Kasumi-1 (cell line): ENCODE measurements at regions not wholly inside any gene's neighbourhood (a gene's known extent, or its start where the extent isn't known, plus 50 kb on each side); places are given as distances from the start of the nearest gene placed in this dataset.
"Not testable (repeated sequence)": the region's sequence is repeated elsewhere in the genome, so short reads cannot be mapped to it uniquely, and the experiment has no call there.

ENCODE experiments used
- DNase-seq, 2 experiments: peaks; one replicate each; lab custom pipeline; 2025; lab: John Stamatoyannopoulos, UW

DNA sequence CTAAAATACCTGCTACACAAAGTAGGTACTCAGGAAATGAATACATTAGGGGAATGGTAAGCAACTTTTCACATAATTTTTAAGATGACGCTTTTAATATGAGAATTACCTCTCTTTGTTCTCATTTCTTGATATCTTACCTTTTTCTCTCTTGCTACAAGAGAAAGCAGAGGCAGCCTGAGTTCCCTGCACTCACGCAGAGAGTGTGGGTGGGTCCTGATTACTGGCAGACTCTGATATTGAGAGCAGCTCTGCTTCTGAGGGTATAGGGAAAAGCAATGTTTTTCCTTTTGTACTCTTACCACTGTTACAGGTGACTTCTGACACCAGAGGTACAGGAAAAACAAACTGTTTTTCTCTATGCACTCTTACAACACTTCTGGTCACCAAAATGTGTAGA, 420.2 kb upstream of the TMTC1 start:
- no peak for DNase-seq

DNA sequence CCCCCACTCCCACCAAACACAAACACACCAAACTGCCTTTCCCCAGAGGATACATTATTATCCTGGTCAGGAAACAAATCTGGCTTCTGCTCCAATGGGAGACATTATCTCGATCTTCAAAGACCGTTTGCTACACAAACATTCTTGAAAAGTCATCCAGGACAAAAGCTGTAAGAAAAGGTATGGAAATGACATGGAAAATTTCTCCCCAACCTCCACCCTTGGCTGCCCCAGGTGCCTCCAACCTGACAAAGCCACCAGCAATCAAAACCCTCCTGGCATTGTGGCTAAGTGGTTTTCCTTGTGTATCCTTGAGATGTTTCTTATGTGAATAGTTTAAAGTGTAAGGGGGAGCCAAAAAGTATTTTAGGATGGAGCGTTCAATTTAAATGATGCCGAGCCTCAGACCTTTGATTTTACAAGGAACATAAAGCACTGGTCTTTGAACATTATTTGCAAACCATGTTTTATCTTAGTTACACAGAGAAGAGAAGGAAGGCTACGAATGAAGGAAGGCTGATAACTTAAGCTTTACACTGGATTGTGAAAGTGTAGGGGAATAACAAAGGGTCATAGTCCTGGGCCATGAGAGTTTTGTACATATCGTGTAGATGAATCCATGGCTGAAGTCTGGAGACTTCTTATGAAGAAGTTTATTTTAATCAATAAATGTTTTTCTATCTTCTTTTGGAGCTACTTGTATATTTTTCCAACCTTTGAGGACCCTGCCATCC, 418.9 kb upstream of the TMTC1 start:
- DNase-seq: no peak

DNA sequence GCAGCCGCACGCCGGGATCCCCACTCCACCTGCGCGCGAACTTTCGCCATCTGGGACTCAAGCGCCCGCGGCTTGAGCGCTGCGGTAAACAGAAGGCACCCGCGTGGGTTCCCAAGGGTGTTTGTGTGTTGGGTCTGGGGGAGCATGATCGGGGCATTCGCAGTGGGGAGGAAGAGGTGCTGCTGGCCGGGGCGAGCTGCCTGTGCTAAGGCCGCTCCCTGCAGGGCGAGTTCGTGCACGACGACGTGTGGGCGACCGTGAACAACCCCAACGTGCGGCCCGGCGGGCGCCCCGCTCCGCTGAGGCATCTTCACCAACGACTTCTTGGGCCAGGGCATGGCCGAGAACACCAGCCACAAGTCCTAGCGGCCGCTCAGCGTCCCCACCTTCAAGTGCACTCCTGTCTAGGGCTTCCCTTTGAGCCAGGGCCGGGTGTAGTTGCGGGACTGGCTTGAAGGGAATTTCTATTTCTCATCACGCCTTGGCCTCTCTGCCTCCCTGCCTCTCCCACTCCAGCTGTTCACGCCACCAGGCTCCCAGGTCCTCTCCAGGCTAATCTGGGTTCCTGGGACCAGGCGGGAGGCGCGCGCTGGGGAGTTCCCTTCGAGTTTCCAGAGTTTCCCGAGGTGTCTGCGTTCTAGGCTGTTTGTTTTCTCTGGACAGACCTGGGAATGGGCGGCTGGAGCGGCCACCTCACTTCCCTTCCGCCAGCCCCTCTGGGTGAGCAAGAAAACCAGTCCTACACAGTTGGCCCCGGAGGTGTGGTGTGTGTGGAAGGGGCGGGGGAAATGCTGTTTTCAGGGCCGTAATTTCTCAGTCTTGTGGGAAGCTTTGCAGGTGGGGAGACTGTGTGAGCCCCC, 417.8 kb upstream of the TMTC1 start:
- DNase-seq: no peak

DNA sequence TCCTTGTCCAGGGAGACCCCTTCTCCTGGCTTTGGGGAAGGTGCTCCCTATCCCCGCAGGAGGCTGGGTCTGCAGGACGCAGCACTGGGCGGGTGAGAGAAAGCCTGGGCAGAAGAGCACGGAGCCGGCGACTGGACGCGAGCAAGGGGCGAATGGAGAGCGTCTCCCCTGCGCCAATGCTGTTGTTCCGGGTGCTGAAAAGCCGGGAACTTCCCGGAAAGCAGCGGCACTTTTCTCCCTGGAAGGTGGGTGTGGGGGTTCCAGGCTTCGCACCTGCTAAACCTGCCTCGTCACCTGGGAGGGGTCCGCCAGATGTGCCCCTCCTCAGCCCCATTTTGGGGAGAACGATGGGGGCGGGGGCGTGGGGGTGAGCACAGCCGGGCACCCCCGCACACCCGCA, 417.1 kb upstream of the TMTC1 start:
- DNase-seq: no peak

DNA sequence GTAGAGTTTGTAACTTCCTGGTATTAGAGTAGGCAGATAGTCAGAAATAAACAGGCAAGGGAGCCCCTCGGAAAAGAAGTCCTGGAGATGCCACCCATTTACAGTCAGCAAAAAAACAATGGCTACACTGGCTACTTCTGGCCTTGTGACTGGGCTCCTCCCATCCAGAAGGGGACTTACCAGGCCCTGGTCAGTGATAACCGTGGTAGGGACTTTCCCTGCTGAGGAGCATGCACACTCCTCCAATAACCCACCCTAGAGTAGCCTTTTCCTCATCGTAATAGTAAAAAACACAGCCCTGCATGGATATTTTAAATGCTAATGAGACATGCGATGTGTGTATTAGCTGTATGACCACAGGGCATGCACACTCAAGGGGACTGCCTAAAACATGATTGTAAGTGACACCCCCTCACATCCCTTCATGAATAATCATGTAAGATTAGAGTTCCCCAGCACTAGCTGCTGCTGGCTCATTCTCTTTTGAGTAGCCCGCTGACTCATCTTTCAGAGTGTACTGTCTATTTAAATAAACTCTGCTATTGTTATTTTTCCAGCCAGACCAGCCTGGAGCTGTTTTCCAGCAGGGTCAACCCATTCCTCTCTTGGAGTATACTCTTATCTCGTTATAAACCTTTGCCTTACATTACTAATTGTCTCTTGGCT, 413.8 kb upstream of the TMTC1 start:
- DNase-seq: no peak

DNA sequence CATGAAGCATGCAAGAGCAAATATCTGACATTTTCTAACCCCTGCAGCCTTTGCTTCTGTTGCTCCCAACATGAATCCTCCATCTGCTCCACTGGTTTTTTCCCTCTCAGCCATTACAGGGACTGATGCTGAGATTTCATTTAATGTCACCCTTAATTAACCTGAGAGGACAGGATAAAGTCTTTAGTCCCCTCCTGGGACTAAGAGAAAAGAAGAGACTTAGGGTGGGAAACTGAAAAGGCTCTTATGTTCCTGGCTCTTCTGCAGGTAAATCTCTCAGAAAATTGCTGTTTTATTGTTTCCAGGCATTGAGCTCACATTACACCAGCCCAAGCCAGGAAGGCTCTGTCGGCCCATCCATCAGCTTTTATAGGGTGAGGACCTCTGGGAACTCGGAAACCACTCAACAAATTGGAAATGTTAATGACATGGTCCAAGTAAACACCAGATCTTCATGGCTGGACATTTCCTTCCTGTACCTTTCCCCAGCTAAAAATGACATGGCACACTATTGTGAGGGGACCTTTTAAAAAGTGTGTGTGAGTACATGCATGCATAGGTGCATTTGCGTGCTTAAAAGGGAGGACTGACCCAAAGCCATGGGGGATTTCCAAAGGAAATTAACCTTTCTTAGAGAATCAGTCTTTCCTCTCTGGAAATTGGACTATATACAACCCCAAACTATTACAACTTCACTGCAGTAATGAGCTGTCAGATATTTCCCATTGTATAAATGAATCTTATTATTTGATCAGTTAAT, 408.1 kb upstream of the TMTC1 start:
- no peak for DNase-seq

DNA sequence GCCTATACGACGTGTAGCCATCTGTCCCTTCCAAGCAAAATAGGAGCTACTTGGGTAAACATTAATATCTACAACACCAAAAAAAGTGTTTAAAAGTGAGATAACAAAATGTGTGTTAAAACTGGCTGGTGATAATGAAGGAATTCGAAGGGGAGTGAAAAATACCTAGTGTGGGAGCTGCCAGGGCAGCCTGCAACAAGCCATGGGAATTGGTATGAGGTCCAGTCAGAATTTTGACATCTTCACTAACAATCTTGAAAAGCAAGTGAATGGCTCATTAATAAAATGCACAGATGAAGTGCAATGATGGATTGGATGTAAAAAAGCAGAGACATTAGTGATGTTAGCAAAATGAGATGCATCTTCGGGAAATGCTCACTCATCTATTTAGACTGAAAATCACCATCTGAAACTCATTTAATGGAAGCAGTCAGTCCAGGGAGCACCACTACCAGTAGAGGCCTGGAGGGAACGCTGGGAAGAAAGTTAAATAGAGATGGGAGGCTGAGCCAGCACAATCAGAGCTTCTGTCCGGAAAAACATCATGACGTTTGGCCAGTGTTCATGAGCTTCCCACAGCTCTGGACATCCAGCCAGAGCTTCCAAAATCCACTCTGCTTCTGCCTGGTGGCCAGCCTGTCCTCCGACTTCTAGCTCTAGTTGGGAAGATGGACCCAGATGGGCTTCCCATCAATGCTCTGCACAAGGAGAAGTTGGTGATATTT, 405.0 kb upstream of the TMTC1 start:
- DNase-seq: no peak

DNA sequence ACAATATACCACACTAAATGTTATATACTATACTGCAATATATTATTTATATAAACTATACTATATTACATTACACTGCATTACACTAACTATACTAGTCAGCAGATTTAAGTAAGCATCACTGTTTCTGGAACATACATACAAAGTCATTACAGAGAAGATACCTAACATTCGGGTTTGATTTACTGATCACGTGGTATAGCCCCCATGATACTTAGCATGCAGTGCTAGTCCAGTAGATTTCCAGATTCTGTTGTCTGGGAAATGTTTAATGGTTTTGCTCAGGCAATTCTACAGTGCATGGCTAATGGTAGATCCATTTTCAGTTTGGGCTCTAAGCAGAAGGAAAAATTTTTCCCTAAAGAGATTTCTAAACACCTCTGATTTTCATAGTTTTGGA, 403.7 kb upstream of the TMTC1 start:
- DNase-seq: no peak

DNA sequence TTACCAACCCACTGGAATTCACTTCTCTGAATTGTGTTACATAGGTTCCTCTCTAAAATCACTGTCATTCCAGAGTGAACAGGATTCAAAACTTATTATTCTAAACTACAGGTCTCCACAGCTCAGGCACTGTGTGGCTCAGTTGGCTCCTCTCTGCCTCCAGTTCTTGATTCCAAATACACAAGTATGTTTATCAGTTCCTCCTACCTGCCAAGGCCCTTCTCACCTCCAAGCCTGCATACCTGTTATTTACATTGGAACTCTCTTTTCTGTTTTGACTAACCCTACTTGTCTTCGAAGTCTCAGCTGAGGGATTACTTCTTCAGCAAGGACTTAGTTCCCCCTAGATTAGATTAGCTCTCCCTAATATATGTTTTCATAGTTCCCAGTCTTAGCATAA, 397.6 kb upstream of the TMTC1 start:
- DNase-seq: no peak

DNA sequence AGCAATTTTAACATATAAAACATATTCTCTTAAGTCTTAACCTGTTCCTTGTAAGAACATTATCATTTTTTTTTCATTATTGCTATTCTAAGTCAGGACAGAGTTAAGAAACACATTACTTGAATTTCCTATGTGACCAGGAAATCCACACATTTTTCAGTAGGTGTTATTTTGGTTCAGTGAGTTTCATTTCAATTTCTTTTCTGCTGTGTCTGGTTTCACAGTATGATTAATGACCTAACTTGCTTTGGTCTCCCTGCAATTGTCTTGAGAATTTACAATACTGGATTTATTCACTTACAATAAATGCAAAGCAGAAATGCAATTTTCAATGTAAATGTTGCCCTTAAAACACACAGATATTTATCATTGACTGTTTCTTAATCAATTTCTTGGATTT, 396.9 kb upstream of the TMTC1 start:
- no peak for DNase-seq

DNA sequence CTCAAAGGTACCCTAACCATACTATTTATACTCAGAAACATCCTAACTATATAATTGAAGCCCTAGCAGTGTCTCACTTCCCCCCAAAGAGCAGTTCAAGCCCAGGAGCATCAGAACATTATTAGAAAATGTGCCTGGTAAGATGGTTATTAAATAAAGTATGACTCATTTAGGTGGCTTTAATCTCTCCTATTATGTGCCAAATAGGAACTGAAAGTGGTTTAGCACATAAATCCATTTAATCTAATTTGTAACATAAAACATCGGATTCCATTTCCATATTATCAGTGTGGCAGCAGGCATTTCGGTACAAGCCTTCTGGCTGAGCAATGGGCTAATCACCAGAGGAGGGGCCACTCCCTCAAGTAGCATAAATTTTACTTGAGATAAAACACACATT, 395.2 kb upstream of the TMTC1 start:
- DNase-seq: no peak

DNA sequence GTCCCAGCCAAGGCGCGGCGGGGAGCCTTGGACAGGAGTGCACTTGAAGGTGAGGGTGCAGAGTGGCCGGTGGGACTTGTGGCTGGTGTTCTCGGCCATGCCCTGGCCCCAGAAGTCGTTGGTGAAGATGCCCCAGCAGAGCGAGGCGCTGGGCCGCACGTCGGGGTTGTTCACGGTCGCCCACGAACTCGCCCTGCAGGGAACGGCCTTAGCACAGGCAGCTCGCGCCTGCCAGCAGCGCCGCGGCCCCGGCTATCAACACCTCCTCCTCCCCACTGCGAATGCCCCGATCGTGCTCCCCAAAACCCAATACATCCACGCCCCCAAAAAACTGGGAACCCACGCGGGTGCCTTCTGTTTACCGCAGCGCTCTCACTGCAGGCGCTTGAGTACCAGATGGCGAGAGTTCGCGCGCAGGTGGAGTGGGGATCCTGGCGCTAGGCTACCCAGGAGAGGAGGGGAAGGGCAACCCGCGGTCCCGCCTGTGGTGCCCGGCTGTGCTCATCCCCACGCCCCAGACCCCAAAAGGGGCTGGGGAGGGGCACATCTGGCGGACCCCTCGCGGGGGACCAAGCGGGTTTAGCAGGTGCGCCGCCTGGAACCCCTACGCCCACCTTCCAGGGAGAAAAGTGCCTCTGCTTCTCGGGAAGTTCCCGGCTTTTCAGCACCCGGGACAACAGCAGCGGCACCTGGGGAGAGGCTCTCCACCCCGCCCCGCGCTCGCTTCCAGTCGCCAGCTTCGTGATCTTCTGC, 386.3 kb upstream of the TMTC1 start:
- no peak for DNase-seq

DNA sequence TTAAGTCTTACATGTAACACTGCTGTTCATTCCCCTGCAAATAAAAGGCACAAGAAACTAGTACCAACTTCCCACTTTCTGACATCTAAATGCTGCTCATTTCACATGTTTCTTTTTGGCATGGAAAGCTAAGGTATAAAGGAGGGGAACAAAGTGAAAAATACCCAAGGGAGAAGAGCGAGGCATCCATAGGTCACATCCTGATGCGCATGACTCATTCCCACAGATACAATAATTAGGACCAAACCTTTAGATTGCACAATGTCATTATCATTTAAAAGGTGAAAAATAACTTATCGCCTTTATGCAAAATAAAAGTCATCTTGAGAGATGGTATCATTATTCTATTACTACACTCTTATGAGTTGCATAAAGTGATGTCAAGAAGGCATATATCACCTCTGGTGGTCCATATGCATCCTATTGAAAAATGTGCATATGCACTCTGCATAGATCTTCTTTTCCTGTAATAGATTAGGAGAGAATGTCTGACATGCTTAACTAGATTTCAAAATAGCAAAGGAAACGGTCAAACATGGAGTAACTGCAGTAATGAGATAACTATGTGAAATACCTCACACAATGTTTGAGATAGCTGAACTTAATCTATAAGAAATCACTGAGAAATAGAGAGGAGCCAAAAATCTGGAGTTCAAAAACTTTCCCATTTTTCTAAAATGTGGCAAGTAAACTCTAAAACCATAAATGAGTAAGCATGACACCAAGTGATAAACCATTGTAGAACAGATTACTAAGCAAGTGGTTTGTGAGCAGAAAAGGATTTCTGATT, 382.5 kb upstream of the TMTC1 start:
- DNase-seq: no peak

DNA sequence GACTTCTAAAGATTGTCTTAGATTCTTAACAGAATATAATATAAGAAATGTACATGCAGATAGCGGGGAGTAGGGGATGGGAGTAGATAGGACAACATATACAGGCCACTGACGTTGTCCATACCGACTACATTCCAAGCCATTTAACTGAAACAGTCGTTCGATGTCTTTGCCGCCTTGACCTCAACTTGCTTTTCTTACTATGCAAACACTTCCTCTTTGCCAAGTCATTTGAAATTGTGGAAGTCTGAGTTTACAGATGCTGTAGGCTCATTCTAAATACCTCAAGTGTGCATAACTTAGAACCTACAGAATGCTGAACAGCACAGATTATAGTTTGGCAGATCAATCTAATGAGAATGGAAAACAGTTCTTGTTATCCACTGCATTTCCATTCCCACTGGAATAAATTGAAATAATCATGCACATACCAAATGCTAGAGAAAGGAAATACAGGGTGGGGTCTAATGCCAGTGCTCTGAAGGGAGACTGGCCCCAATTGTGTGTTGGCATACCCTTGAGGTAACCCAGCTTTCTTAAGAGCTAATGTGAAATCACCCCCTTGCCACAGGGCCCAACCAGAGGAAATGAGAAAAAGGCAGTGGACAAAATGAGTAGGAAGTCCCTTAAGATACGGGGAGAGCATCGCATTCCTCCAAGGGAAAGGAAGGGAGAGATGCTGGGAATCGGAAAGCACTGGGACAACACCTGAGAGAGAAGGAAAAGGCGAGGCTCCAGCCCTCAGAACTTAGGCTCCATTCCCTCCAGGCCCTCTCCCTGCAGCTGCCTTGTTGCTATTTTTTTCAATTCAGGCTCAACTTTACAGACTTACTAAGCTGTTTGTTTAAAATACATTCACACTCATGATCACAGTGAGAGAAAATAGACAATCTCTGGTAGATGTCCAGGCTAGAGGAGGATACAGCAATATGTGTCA, 380.9 kb upstream of the TMTC1 start:
- DNase-seq: peak; percentile 1 to 6

DNA sequence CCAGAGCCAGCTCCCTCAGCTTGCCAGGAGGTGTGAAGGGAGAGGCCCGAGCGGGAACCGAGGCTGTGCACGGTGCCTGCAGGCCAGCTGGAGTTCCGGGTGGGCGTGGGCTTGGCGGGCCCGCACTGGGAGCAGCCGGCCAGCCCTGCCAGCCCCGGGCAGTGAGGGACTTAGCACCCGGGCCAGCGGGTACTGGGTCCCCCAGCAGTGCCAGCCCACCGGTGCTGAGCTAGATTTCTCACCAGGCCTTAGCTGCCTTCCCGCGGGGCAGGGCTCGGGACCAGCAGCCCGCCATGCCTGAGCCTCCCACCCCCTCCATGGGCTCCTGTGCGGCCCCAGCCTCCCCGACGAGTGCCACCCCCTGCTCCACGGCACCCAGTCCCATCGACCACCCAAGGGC, 373.1 kb upstream of the TMTC1 start:
- DNase-seq: not testable (repeated sequence)

DNA sequence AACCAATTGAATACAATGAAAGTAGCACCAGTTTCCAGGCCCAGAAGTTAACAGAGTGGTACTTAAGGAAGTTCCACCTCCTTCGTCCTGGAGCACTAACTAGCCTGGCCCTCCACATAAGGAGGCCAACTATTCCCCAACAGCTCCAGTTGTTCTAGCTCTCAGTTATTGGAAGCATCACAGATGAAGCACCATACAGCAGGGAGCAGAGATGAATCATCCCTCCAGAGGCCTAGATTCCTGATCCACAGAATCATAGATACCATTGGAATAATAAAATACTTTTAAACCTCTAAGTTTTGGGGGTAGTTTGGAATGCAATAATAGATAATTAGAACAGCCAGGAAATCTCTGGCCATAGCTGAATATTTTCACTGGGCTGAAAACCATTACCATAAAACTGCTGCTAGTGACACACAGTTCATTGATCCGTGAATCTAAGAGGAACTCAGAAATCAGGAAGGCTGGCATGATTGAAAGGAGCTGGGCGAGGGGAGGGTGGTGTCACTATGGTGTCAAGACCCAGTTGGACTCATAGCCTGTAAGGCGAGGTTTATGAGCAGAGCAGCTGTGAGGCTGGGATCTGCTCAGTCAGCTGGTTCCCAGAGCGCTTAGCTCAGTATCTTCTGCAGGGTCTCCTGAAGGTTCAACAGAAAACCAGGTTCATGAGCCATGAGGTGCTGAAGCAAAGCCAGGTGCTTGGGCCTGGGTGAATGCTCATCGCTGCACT, 371.4 kb upstream of the TMTC1 start:
- no peak for DNase-seq

DNA sequence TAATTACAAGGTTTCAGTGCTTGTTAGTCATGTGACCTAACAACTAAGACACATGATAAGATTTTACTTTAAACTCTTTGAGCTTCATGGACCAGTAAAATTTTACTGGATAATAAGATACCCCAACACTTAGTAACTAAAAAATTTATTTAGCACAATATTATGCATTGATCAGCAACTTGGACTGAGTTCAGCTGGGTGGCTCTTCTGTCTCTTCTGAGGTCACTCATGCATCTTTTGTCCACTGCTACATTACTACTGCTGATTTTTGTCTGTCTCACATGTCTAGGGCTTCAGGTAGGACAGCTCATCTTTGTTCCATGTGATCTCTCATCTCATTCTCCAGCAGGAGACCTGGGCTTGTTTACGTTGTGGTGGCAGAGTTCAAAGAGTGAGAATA, 370.2 kb upstream of the TMTC1 start:
- no peak for DNase-seq

DNA sequence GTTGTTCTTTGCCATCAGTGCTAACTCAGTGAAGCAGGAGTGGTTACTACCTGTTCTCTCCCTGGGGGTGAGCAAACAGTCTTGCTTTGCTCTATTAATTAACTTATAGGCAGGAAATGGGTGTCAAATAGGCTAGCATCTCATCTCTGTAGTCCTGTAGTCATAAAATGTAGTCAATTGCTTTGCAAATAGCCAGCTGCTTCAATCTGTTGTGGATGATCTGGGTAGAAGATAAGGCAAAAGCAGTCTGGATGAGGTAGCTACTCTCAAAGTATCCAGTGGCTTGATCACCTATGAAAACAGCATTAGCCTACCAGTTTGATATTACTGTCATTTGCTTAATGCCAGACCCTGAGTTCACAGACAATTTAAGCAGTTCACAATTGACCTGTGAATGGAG, 369.0 kb upstream of the TMTC1 start:
- DNase-seq: no peak
